HG03442 (cell line): ENCODE measurements at regions not wholly inside any gene's neighbourhood (a gene's known extent, or its start where the extent isn't known, plus 50 kb on each side); places are given as distances from the start of the nearest gene placed in this dataset.
"Not testable (repeated sequence)": the region's sequence is repeated elsewhere in the genome, so short reads cannot be mapped to it uniquely, and the experiment has no call there.

Experiments
- ATAC-seq: cut with Tn5 transposase; IDR thresholded peaks from one replicate; pipeline ENCODE4 v1.9.1; 2021; ENCODE audit warnings: mild to moderate bottlenecking, moderate library complexity; ENCODE audit not compliant: unreplicated experiment

DNA sequence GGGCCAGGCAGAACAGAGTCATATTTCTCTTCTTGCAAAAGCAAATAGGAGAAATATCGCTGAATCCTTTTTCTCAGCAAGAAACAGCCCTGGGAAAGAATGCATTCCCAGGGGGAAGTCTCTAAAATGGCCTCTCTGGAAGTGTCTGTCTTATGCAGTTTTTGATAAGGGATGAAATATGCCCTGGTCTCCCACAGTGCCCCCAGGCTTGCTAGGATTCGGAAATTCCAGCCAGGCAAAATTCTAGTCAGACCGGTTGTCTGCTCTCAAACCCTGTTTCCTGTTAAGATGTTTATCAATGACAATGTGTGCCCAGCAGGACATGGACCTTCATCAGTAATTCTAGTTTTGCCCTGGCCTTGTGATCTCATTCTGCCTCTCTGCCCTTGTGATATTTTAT is 448.3 kb upstream of the HTR1E start:
- ATAC-seq, result not testable (repeated sequence)

DNA sequence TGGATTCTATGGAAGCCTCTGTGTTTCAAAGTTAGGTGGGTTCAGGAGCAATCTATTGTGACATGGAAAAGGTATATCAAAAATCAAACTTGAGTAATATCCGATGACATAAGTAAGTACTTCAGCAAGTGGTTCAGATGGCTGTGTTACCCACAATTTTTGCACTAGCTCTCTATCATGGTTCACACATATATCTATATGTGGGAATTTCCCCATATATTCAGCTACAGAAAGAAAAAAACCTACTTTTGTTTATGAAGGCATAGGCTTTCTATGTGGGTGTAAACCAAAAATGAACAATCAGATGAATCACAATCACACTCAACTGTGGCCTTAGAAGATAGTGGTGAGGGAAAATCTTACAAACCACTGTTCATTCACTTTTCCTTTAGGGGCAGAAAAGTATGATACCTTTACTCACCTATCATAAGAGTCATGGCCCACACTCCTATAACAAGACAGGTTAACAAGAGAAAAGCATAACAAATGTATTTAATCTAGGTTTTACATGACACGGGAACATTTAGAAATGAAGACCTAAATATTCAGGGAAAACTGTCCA is 449.6 kb upstream of the HTR1E start:
- ATAC-seq, result no peak

DNA sequence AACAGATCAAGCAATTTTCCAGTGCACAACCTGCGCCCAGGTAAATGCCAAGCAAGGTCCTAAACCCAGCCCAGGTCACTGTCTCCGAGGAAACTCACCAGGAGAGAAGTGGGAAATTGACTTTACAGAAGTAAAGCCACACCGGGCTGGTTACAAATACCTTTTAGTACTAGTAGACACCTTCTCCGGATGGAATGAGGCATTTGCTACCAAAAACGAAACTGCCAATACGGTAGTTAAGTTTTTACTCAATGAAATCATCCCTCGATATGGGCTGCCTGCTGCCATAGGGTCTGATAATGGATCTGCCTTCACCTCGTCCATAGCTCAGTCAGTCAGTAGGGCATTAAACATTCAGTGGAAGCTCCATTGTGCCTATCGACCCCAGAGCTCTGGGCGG is 459.0 kb upstream of the HTR1E start:
- ATAC-seq, result not testable (repeated sequence)

DNA sequence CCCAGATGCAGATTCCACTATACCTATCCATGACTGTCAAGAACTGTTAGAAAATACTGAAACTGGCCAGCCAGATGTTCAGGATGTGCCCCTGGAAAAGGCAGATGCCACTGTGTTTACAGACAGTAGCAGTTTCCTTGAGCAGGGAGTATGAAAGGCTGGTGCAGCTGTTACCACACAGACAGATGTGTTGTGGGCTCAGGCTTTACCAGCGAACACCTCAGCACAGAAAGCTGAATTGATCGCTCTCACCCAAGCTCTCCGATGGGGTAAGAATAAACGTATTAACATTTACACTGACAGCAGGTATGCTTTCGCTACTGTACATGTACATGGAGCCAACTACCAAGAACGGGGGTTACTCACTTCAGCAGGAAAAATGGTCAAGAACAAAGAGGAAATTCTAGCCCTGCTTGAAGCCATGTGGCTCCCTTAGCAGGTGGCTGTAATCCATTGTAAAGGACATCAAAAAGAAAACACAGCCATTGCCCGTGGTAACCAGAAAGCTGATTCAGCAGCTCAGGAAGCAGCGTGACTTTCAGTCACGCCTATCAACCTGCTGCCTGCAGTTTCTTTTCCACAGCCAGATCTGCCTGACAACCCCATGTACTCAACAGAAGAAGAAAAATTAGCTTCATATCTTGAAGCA is 459.7 kb upstream of the HTR1E start:
- ATAC-seq, result no peak

DNA sequence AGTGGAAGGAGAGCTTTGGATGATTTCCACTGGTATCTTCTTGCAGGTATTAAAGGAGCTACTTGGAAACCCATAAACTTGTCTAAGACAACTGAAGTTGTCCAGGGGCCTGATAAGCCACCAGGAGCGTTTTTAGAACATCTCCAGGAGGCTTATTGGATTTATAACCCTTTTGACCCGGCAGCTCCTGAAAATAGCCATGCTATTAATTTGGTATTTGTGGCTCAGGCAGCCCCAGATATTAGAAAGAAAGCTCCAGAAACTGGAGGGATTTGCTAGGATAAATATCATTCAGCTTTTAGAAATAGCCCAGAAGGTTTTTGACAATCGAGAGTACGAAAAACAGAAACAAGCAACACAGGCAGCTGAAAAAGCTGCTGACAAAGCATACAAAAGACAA is 461.0 kb upstream of the HTR1E start:
- no peak for ATAC-seq

DNA sequence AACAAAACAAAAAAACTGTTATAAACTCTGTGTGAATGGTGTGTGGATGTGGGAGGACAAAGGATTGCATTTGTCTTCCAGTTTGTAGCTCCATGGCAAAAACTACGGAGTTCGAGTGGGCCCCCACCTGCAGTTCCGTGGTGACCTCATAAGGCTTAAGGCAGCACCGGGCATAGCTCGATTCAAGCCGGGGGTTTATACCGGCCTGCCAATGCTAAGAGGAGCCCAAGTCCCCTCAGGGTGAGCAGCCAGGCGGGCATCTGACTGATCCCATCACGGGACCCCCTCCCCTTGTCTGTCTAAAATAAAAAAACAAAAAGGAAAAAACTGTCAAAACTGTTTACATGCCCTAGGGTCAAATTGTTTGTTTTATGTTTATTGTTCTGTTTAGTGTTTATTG is 463.2 kb upstream of the HTR1E start:
- ATAC-seq, result no peak

DNA sequence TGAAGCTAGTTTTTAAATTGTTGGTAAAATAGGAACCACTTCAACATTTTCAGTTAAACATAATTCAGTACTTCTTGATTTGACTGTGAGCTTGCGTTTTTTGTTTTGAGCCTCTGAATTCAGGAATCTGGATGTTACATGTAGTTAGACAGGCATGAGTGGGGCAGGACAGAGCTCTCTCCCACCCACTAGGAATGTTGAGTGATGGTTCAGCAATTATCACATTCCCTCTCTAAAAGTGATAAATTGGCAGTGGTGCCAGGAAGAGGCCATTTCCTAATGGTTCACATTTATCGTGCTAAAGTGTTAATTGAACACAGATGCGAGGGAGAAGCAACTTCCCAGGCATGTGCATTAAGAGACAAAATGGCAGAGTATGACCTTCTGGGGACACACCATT is 465.5 kb upstream of the HTR1E start:
- no peak for ATAC-seq

DNA sequence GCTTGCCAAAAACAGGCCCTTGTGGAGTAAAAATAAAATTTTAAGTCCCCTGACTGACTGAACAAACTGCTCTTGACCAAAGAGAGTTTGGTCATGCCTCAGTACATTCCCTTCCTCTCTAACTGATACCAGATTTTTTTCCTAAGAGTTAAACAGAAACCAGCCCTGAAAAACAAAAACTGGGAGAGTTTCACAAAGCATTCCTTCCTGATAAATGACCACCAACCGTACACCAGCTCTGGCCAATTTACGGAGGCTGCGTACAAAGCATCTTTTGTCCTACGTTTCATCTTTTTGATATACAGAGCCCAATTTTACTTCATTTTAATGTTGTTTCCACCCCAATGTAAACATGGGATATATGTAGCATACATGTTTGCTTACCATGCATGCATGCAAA is 477.4 kb upstream of the HTR1E start:
- ATAC-seq, result no peak

DNA sequence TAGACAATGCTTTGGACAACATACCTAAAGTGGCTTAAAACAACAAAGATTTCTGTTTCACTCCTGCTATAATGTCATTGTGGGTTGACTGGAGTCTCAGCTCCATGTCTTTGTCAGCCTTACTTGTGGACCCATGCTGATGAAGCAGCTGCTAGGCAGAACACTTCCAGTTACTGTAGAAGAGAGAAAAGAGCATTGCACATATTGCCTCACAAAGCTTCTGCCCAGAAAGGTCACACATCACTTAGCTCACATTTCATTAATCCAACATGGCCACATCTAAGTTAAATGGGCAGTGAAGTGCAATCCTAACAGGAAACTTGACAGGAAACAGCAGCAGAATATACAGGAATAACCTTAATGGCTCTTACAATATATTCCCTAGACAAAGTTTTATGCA is 480.5 kb upstream of the HTR1E start:
- no peak for ATAC-seq

DNA sequence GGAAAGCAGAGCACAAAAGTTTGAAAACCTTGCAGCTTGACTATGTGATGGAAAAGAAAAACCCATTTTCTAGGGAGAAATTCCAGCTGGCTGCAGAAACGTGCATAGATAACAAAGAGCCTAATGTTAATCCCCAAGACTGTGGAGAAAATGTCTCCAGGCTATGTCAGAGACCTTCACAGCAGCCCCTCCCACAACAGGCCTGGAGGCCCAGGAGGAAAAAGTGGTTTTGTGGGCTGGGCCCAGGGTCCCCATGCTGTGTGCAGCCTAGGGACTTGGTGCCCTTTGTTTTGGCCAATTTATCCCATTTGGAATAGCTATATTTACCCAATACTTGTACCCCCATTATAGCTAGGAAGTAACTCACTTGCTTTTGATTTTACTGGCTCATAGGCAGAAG is 484.1 kb upstream of the HTR1E start:
- no peak for ATAC-seq

DNA sequence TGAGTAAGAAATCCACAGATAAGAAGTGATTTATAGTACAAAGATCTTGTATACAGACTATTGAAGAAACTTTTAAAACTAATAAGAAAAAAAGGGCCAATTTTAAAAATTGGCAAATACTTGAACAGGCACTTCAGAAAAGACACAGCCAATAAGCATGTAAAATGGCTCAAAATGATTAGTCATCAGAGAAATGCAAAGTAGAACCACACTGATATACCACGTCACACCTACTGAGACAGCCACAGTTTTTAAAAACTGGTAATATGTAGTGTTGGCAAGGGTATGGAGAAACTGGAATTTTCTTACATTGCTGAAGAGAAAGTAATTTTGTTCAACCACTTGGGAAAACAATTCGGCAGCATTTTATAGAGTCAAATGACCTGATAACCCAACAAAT is 488.9 kb upstream of the HTR1E start:
- no peak for ATAC-seq

DNA sequence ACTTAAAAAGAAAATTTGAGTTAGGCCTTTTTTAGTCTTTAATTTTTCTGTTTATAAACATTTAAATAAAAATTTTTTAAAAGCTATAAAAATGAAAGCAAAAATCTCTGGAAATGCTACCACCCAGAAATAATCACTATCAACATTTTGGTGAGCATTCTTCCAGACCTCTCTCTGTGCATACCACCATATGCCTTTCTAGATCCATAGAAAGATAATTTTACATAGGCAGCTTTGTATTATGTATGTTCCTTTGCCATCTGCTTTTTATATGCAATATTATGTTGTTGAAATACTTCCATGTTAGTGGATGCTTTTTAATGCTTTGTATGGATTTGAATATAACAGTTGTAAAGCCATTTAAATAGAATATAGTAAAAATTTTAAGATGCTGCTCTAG is 496.7 kb upstream of the HTR1E start:
- no peak for ATAC-seq

DNA sequence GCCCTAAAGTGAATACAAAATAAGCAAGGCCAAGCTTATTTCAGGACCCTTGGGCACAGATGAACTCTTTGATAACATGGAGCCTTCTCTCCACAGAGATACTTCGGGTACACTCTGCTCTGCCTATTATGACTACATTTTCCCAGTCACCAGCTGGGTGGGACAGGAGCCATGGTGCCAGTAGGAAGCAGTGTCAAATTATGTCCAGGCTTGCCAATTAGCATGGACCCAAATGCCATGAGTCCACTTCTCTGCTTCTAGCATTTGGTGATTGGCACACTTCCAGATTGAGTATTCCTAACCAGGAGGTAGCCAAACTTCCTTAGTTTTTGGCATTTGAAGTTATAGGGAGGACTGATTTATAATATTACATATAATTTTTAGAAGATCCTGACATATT is 513.8 kb upstream of the HTR1E start:
- ATAC-seq, result no peak

DNA sequence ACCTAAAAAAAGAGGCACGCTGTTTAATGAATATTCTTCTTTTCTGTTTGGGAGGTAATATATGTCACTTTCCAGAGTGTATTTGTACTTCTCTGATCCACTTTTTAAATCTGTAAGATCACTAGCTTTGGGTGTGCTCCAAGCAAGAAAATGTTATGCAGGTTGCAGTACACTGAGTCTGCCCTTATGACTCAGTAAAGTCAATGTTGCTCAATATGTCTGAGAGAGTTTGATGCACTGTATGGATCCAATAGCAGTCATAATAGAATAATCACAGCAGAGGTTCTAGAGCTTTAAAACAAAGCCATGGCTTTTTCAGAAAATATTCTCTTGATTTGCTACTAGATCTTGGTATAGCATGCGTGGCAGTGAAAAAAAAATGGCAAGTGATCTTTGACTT is 525.3 kb upstream of the HTR1E start:
- no peak for ATAC-seq

DNA sequence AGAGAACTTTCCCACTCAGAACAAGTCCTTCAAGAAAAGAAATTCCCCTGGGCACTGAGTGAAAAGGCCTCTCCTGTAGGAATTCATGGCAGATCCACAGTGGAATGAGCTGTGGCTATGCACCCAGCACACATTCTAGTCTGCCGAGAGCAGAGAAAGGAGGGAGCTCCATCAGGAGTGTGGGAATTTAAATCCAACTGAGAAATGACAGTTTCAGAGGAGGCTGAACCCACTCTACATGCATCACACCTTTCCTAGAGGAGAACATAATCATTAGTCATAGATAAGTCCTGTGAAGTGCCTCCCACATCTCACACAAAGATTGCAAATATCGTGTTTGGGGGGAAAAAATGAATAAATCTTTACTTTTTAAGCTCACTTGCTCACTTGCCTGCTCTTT is 530.2 kb upstream of the HTR1E start:
- ATAC-seq, result no peak

DNA sequence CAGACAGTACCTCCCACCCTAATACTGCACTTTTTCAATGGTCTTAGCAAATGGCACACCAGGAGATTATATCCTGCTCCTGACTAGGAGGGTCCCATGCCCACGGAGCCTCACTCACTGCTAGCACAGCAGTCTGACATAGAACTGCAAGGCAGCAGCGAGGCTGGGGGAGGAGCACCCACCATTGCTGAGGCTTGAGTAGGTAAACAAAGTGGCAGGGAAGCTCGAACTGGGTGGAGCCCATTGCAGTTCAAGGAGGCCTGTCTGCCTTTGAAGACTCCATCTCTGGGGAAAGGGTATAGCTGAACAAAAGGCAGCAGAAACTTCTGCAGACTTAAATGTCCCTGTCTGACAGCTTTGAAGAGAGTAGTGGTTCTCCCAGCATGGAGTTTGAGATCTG is 544.5 kb upstream of the HTR1E start:
- not testable (repeated sequence) for ATAC-seq

DNA sequence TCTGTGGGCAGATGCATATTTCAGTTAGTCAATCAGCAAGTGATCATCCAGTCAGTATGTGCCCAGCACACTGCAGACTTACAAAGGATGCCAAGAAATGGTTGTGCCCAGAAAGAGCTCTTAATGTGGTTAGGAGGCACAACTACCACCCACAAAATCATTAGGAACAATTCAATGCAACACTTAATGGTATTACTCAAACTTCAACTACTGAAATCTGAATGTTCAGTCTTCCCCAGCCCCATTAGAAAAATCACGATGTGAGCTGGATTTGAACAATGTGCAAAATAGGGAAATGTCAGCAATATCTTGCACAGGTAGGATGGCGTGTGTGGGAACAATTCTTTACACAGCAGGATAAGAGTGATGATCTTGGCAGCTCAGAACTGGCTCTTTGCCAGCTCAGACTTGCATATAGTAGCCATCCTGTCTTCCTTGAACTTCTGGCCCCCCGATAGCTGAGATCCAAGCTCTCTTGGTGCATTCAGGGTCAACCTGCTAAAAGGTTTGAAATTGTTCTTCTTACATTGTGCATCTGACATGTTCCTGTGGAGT is 556.7 kb upstream of the HTR1E start:
- no peak for ATAC-seq

DNA sequence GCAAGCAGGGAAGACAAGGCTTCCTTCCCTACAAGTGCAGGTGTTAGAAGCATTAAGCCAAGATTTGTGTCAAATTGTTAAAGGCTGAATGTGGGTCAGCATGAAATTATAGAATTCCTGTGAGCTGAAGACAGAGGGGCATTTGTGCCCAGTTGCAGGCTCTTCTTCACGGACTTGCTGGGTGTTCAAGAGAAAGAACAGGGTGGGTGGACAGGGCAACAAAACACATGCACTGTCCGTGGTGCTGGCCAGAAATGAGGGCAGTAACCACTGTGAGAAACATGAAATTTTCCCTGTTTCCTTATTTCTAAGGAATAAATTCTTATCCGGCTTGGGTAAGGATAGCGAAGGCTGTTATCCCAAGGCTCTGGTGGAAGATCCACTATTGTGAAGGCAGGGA is 579.5 kb upstream of the HTR1E start:
- ATAC-seq, result no peak

DNA sequence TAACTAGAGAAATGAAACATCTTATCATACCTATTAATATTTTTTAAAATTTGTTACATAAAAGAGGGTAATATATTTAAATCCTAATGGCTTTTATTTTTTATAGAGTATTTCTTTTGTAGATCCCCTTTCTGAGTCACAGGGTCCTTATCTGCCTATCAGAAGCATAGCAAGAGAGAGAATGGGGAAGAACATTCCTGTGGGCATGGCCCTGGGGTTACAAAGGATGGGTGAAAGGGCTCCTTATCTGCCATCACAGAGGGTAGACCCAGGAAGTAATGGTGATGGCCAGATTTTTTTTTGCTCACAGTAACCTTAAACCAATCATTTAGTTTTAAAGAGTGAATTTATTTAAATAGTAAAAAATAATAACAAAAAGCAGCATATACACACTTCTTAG is 582.1 kb upstream of the HTR1E start:
- ATAC-seq, result no peak

DNA sequence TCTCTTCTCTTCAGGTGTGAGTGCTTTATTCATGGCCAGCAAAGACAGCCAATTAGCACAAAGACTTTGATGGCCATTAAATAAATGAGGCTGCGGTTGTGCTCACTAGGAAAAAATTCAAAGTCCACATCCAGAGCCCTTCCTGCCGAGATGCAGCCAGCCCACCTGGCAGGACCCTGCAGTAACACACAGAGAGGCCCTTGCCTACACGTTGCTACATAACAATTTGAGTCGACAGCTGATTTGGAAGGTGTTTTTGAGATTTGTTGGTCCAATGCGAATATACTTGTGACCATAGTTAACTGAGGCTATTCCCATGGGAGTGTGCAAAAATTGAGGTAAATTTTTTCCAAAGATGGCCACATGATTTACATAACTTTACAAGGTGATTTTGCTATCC is 605.4 kb upstream of the HTR1E start:
- no peak for ATAC-seq

DNA sequence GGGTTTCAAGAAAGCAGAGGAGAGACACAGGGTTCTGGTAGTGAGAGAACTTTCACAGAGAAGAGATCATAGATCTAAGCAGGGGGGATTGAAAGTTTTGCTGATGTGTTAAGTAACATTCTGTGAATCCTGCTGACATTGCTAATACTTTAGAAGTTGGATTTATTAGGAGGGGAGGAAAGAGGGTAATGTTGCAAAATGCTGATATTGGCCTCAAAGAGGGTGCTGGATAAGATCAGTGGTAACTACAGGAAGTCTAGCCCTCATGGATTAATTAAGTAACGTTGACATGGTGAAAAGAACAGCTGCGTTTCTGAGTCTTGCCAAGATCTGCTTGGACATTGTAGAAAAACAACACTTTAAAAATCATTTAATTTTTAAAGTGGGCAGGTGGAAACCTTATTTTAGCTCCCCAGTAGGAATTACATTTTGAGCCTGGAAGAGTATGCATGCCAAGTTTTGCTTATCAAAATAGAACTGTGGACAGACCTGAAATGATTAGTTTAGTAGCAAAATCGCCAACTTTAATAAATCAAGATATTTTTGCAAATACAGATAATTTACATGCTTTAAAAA is 606.0 kb upstream of the HTR1E start:
- no peak for ATAC-seq

DNA sequence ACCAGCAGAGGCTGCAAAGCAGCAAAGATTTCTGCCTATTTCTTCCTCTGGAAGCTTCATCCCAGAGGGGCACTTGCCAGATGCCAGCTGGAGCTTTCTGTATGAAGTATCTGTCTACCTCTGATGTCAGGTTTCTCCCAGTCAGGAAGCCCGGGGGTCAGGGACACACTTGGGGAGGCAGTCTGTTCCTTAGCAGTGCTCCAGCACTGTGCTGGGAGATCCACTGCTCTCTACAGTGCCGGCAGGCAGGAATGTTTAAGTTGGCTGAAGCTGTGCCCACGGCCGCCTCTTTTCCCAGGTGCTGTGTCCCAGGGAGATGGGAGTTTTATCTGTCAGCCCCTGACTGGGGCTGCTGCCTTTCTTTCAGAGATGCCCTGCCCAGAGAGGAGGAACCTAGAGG is 631.1 kb upstream of the HTR1E start:
- ATAC-seq, result no peak

DNA sequence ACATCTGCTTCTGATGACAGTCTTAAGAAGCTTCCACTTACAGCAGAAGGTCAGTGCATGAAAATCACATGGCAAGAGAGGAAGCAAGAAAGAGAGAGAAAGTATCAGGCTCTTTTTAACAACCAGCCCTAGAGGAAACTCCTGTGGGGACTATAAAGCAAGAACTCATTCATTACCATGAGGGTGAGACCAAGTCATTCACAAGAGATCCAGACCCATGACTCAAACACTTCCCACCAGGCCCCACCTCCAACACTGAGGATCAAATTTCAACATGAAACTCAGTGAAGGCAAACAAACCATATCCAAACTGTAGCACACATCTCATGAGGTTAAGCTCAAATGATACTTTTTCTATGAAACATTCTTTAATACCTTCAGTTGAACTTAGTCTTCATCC is 643.2 kb upstream of the SYNCRIP start:
- ATAC-seq, result no peak
